Liver (tissue), 8 donors: ENCODE measurements at regions not wholly inside any gene's neighbourhood (a gene's known extent, or its start where the extent isn't known, plus 50 kb on each side); places are given as distances from the start of the nearest gene placed in this dataset.
"Not testable (repeated sequence)": the region's sequence is repeated elsewhere in the genome, so short reads cannot be mapped to it uniquely, and the experiment has no call there.

ENCODE experiments used
- DNase-seq: peaks from one replicate; pipeline ENCODE4 v3.0.0-alpha.2; 2017; ENCODE audit warnings: low spot score
- H3K27ac ChIP-seq, 2 donors: one replicate each; pipeline ENCODE4 v1.7.0; 2013; ENCODE audit warnings: inconsistent platforms in 2 of 2, low read length in 2 of 2, control low read depth in 1 of 2, low read depth in 1 of 2, mild to moderate bottlenecking in 1 of 2
- H3K27me3 ChIP-seq, 4 donors: one replicate each; pipeline versions ENCODE4 v1.6.1 to v1.7.0; 2013; ENCODE audit warnings: low read length in 3 of 4, inconsistent platforms in 1 of 4, mild to moderate bottlenecking in 1 of 4, moderate library complexity in 1 of 4; ENCODE audit not compliant: control insufficient read depth in 4 of 4, insufficient read depth in 4 of 4
- H3K36me3 ChIP-seq, 4 donors: one replicate each; pipeline versions ENCODE4 v1.6.1 to v1.7.0; 2013; ENCODE audit warnings: low read length in 3 of 4, mild to moderate bottlenecking in 3 of 4, low read depth in 1 of 4, moderate library complexity in 1 of 4; ENCODE audit not compliant: control insufficient read depth in 4 of 4, insufficient read depth in 3 of 4
- H3K4me1 ChIP-seq, 4 donors: one replicate each; pipeline versions ENCODE4 v1.6.1 to v1.7.0; 2013; ENCODE audit warnings: low read length in 3 of 4, mild to moderate bottlenecking in 3 of 4, moderate library complexity in 1 of 4; ENCODE audit not compliant: control insufficient read depth in 4 of 4, insufficient read depth in 4 of 4
- H3K4me3 ChIP-seq, 3 donors: one replicate each; pipeline versions ENCODE4 v1.6.1 to v1.7.0; 2013; ENCODE audit warnings: low read length in 3 of 3, control low read depth in 1 of 3, low read depth in 1 of 3, mild to moderate bottlenecking in 1 of 3
- H3K9ac ChIP-seq, 2 donors: one replicate each; pipeline ENCODE4 v1.7.0; 2013; ENCODE audit warnings: low read length in 2 of 2, mild to moderate bottlenecking in 2 of 2, moderate library complexity in 2 of 2, control low read depth in 1 of 2, low read depth in 1 of 2
- H3K9me3 ChIP-seq, 4 donors: one replicate each; pipeline versions ENCODE4 v1.6.1 to v1.7.0; 2013; ENCODE audit warnings: low read length in 3 of 4; ENCODE audit not compliant: control insufficient read depth in 4 of 4
- EGR1 ChIP-seq, 2 donors: IDR thresholded peaks; 2 replicates each; pipeline ENCODE4 v1.6.1; 2016 to 2018; ENCODE audit warnings: antibody characterized with exemption in 2 of 2, low read depth in 2 of 2
- FOXA1 ChIP-seq: IDR thresholded peaks from 2 replicates; pipeline ENCODE4 v1.6.1; 2016; ENCODE audit warnings: antibody characterized with exemption
- FOXA2 ChIP-seq: IDR thresholded peaks from 2 replicates; pipeline ENCODE4 v1.6.1; 2016; ENCODE audit warnings: antibody characterized with exemption
- GABPA ChIP-seq, 2 donors: IDR thresholded peaks in 1 of 2; conservative IDR thresholded peaks in 1 of 2; 2 replicates each; pipeline ENCODE4 v1.6.1; 2016; ENCODE audit warnings: antibody characterized with exemption in 2 of 2, mild to moderate bottlenecking in 1 of 2, moderate library complexity in 1 of 2
- HNF4G ChIP-seq: IDR thresholded peaks from 2 replicates; pipeline ENCODE4 v1.6.1; 2016; ENCODE audit warnings: antibody characterized with exemption
- JUND ChIP-seq, 2 donors: IDR thresholded peaks; 2 replicates each; pipeline ENCODE4 v1.6.1; 2016; ENCODE audit warnings: antibody characterized with exemption in 2 of 2
- RAD21 ChIP-seq, 2 donors: IDR thresholded peaks; 2 replicates each; pipeline ENCODE4 v1.6.1; 2016; ENCODE audit warnings: antibody characterized with exemption in 2 of 2, mild to moderate bottlenecking in 2 of 2
- SP1 ChIP-seq: IDR thresholded peaks from 2 replicates; pipeline ENCODE4 v1.6.1; 2018; ENCODE audit warnings: antibody characterized with exemption, mild to moderate bottlenecking
- WGBS: extraction: QIAGEN DNeasy Blood & Tissue Kit; methylation state at CpG from one replicate; pipeline ENCODE4 v1.1.7; 2013; 5-methylcytosine and 5-hydroxymethylcytosine counted together
- TF ChIP-seq, protein P1 (sequence below): fragments of 150-350 bp; IDR thresholded peaks from 2 replicates; pipeline ENCODE4 v1.5.1; 2017; ENCODE audit warnings: improper control_type of control experiment, low read depth, low read length; ENCODE audit not compliant: missing input control
- donor health status: healthy.
- donor health status: healthy.
- donor health status: healthy.
- donor health status: healthy.
- donor health status: healthy.

DNA sequence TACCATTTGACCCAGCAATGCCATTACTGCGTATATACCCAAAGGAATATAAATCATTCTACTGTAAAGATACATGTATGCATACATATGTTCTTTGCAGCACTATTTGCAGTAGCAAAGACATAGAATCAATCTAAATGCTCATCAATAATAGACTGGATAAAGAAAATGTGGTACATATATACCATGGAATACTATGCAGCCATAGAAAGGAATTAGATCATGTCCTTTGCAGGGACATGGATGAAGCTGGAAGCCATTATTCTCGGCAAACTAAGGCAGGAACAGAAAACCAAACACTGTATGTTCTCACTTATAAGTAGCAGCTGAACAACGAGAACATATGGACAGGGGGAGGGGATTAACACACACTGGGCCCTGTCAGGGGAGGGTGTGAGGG is 54.8 kb upstream of the ZNF30 start:
- 81% methylated on average over 3 of the region's 3 CpGs for whole genome bisulfite sequencing
- H3K27me3 ChIP-seq, H3K4me1 ChIP-seq, H3K9ac ChIP-seq, H3K36me3 ChIP-seq, H3K27ac ChIP-seq, H3K4me3 ChIP-seq, DNase-seq, H3K9me3 ChIP-seq: not testable (repeated sequence)

DNA sequence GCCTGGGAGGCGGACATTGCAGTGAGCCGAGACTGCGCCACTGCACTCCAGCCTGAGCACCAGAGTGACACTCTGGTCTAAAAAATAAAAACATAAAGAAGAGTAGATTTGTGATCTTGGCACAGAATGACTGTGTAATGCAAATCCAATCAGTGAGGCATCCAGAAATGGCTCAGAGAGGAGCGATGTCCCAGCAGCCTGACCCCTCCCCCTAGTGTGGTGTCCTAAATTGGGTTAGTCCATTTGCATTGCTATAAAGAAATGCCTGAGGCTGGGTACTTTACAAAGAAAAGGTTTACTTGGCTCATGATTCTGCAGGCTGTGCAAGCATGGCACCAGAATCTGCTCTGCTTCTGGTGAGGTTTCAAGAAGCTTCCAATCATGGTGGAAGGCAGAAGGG is 59.1 kb upstream of the ZNF30 start:
- TF ChIP-seq FOXA1 (no peak), SP1 (no peak), HNF4G (no peak), EGR1 (IDR thresholded peaks at IDR 0.05; ENCODE audit: low read depth in 2 of 2) (no peak), RAD21 (IDR thresholded peaks at IDR 0.05) (no peak), JUND (IDR thresholded peaks at IDR 0.05) (no peak), FOXA2 (no peak), GABPA (IDR thresholded peaks at IDR 0.05 in 1 of 2, conservative IDR thresholded peaks at IDR 0.05 in 1 of 2) (no peak)
- TF ChIP-seq, protein P1, sequence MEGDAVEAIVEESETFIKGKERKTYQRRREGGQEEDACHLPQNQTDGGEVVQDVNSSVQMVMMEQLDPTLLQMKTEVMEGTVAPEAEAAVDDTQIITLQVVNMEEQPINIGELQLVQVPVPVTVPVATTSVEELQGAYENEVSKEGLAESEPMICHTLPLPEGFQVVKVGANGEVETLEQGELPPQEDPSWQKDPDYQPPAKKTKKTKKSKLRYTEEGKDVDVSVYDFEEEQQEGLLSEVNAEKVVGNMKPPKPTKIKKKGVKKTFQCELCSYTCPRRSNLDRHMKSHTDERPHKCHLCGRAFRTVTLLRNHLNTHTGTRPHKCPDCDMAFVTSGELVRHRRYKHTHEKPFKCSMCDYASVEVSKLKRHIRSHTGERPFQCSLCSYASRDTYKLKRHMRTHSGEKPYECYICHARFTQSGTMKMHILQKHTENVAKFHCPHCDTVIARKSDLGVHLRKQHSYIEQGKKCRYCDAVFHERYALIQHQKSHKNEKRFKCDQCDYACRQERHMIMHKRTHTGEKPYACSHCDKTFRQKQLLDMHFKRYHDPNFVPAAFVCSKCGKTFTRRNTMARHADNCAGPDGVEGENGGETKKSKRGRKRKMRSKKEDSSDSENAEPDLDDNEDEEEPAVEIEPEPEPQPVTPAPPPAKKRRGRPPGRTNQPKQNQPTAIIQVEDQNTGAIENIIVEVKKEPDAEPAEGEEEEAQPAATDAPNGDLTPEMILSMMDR = no peak
- H3K4me1 ChIP-seq = no peaks in the 10 kb centered on the region
- WGBS = 94% methylated on average over 4 of the region's 4 CpGs
- no peak overlapping the region for H3K27ac ChIP-seq
- H3K36me3 ChIP-seq = no peaks in the 10 kb centered on the region
- peaks cover 2 to 11% (median 8%) of the 10 kb centered on the region in 4 donors for H3K9me3 ChIP-seq
- H3K27me3 ChIP-seq = no peaks in the 10 kb centered on the region
- DNase-seq = no peak
- H3K4me3 ChIP-seq = no peak overlapping the region
- no peak overlapping the region for H3K9ac ChIP-seq

DNA sequence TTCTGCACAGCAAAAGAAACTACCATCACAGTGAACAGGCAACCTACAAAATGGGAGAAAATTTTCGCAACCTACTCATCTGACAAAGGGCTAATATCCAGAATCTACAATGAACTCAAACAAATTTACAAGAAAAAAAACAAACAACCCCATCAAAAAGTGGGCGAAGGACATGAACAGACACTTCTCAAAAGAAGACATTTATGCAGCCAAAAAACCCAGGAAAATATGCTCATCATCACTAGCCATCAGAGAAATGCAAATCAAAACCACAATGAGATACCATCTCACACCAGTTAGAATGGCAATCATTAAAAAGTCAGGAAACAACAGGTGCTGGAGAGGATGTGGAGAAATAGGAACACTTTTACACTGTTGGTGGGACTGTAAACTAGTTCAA is 61.5 kb upstream of the ZNF30 start:
- H3K4me3 ChIP-seq, H3K4me1 ChIP-seq, H3K36me3 ChIP-seq, H3K27ac ChIP-seq, DNase-seq, H3K27me3 ChIP-seq, H3K9ac ChIP-seq: not testable (repeated sequence)
- WGBS = 59% methylated on average over 2 of the region's 2 CpGs
- H3K9me3 ChIP-seq = peaks cover 2 to 11% (median 9%) of the 10 kb centered on the region in 4 donors

DNA sequence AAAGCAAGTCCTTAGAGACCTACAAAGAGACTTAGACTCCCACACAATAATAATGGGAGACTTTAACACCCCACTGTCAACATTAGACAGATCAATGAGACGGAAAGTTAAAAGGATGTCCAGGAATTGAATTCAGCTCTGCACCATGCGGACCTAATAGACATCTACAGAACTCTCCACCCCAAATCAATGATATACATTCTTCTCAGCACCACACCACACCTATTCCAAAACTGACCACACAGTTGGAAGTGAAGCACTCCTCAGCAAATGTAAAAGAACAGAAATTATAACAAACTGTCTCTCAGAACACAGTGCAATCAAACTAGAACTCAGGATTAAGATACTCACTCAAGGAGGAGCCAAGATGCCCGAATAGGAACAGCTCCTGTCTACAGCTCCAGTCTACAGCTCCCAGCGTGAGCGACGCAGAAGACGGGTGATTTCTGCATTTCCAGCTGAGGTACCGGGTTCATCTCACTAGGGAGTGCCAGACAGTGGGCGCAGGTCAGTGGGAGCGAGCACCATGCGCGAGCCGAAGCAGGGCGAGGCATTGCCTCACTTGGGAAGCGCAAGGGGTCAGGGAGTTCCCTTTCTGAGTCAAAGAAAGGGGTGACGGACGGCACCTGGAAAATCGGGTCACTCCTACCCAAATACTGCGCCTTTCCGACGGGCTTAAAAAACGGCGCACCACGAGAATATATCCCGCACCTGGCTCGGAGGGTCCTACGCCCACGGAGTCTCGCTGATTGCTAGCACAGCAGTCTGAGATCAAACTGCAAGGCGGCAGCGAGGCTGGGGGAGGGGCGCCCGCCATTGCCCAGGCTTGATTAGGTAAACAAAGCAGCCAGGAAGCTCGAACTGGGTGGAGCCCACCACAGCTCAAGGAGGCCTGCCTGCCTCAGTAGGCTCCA is 66.6 kb upstream of the ZNF30 start:
- H3K4me1 ChIP-seq, H3K4me3 ChIP-seq, H3K27ac ChIP-seq, H3K9me3 ChIP-seq, H3K9ac ChIP-seq, H3K27me3 ChIP-seq, DNase-seq, H3K36me3 ChIP-seq: not testable (repeated sequence)
- whole genome bisulfite sequencing = 7% methylated on average over 29 of the region's 34 CpGs

DNA sequence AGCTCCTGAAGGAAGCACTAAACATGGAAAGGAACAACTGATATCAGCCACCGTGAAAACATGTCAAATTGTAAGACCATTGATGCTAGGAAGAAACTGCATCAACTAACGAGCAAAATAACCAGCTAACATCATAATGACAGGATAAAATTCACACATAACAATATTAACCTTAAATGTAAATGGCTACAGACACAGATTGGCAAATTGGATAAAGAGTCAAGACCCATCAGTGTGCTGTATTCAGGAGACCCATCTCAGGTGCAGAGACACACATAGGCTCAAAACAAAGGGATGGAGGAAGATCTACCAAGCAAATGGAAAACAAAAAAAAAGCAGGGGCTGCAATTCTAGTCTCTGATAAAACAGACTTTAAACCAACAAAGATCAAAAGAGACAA is 67.4 kb upstream of the ZNF30 start:
- not testable (repeated sequence) for DNase-seq, H3K9me3 ChIP-seq, H3K27me3 ChIP-seq, H3K9ac ChIP-seq, H3K36me3 ChIP-seq, H3K4me1 ChIP-seq, H3K4me3 ChIP-seq, H3K27ac ChIP-seq
- 80% methylated on average over 2 of the region's 2 CpGs for WGBS
